Transverse colon (tissue), 4 donors: ENCODE measurements at regions not wholly inside any gene's neighbourhood (a gene's known extent, or its start where the extent isn't known, plus 50 kb on each side); places are given as distances from the start of the nearest gene placed in this dataset.

ENCODE experiments used
- DNase-seq: peaks from one replicate; pipeline ENCODE4 v3.0.0-alpha.2; 2019
- H3K27ac ChIP-seq, 4 donors: fragments of 200-600 bp; sonication (generic); 2 replicates each; pipeline ENCODE4 v1.5.1; 2016 to 2018; ENCODE audit warnings: inconsistent platforms in 4 of 4
- H3K27me3 ChIP-seq: fragments of 200-600 bp; sonication (generic); 2 replicates; pipeline ENCODE4 v1.5.1; 2017; ENCODE audit warnings: inconsistent platforms
- H3K36me3 ChIP-seq, 4 donors: fragments of 200-600 bp; sonication (generic); 2 replicates each; pipeline ENCODE4 v1.5.1; 2017 to 2019; ENCODE audit warnings: inconsistent platforms in 4 of 4
- H3K4me1 ChIP-seq, 4 donors: fragments of 200-600 bp; sonication (generic); 2 replicates each; pipeline ENCODE4 v1.5.1; 2017 to 2020; ENCODE audit warnings: inconsistent platforms in 4 of 4
- H3K4me3 ChIP-seq, 4 donors: fragments of 200-600 bp; sonication (generic); 1 replicate in 1 of 4; 2 replicates in 3 of 4; pipeline versions ENCODE4 v1.5.1 to v1.6.1; 2017 to 2019; ENCODE audit warnings: inconsistent platforms in 4 of 4
- H3K9me3 ChIP-seq, 2 donors: fragments of 200-600 bp; sonication (generic); 2 replicates each; pipeline ENCODE4 v1.5.1; 2017 to 2019; ENCODE audit warnings: inconsistent platforms in 2 of 2
- CTCF ChIP-seq, 5 experiments: fragments of 200-600 bp in 3 of 5; fragments of 450-650 bp in 2 of 5; sonication (generic) in 3 of 5; IDR thresholded peaks; 1 replicate in 2 of 5; 2 replicates in 3 of 5; pipeline ENCODE4 v1.5.1; 2016 to 2017; ENCODE audit warnings: antibody characterized with exemption in 5 of 5, inconsistent platforms in 3 of 5, mild to moderate bottlenecking in 2 of 5, moderate library complexity in 1 of 5
- EP300 ChIP-seq: sonication (generic); formaldehyde crosslinking; IDR thresholded peaks from one replicate; pipeline ENCODE4 v1.6.1; 2017; ENCODE audit warnings: antibody characterized with exemption, low read depth
- POLR2A ChIP-seq: fragments of 450-650 bp; IDR thresholded peaks from one replicate; pipeline ENCODE4 v1.6.1; 2016; ENCODE audit warnings: antibody characterized with exemption, mild to moderate bottlenecking, moderate library complexity
- POLR2AphosphoS5 ChIP-seq, 3 donors: sonication (generic); formaldehyde crosslinking; IDR thresholded peaks; one replicate each; pipeline ENCODE4 v1.6.1; 2016; ENCODE audit warnings: antibody characterized with exemption in 3 of 3
- WGBS, 2 donors: methylation state at CpG; one replicate each; pipeline ENCODE4 v1.1.5; 2018; ENCODE audit warnings: low coverage in 1 of 2; 5-methylcytosine and 5-hydroxymethylcytosine counted together
- in situ Hi-C, 4 donors: fragments of 200-750 bp; cut with MboI; loops; one replicate each; pipeline versions ENCODE4 v1.15.0 to v1.15.1; 2017; ENCODE audit warnings: low sequenced_read_pairs in 3 of 4, low pct_ligation_motif_present in 1 of 4, low pct_unique_long_range_greater_than_20kb in 1 of 4
- intact Hi-C: fragments of 100-400 bp; cut with DNase I; formaldehyde crosslinking; loops from one replicate; pipeline ENCODE4 v1.15.1; 2023; ENCODE audit warnings: low total_unique reads

GRCh38 chr5:124131466-124131865, 615.0 kb downstream of the ZNF608 start:
- no peak for DNase-seq
- no peak for TF ChIP-seq CTCF (IDR thresholded peaks at IDR 0.05)
- TF ChIP-seq EP300: no peak
- TF ChIP-seq POLR2AphosphoS5 (IDR thresholded peaks at IDR 0.05): no peak
- TF ChIP-seq POLR2A: no peak
- Histone ChIP-seq H3K4me1 (no peaks in the 10 kb centered on the region), H3K9me3 (no peaks in the 10 kb centered on the region), H3K27ac (no peak overlapping the region), H3K36me3 (no peaks in the 10 kb centered on the region), H3K4me3 (no peak overlapping the region), H3K27me3 (no peaks in the 10 kb centered on the region)
- intact Hi-C loops (no loop called here), in situ Hi-C loops (no loop called here)
- 89 to 95% methylated on average over 1 to 2 of the region's 2 CpGs for WGBS, 2 donors

- in situ Hi-C loops: no loop called here
- Histone ChIP-seq H3K4me3 (no peak overlapping the region), H3K9me3 (no peaks in the 10 kb centered on the region), H3K4me1 (no peaks in the 10 kb centered on the region), H3K36me3 (no peaks in the 10 kb centered on the region), H3K27me3 (no peaks in the 10 kb centered on the region), H3K27ac (no peak overlapping the region)
- no peak for DNase-seq
- 84 to 92% methylated on average over 6 of the region's 6 CpGs for WGBS, 2 donors
- TF ChIP-seq EP300 (no peak), POLR2AphosphoS5 (IDR thresholded peaks at IDR 0.05) (no peak)
- intact Hi-C loops: no loop called here
These were observed 615.6 kb downstream of the ZNF608 start for GRCh38 chr5:124130816-124131215.

GRCh38 chr5:124128867-124129266, 616.9 kb downstream of the CSNK1G3 start:
- no peak for TF ChIP-seq POLR2AphosphoS5 (IDR thresholded peaks at IDR 0.05)
- TF ChIP-seq CTCF (IDR thresholded peaks at IDR 0.05): no peak
- no peak for TF ChIP-seq POLR2A
- no peak for TF ChIP-seq EP300
- DNase-seq: no peak
- no peak overlapping the region for H3K4me3 ChIP-seq
- intact Hi-C loops (no loop called here), in situ Hi-C loops (no loop called here)
- H3K27me3 ChIP-seq: no peaks in the 10 kb centered on the region
- H3K9me3 ChIP-seq: no peaks in the 10 kb centered on the region
- 88% methylated on average over 3 of the region's 3 CpGs; no CpG with 5 or more reads in 1 of the 2 donors for WGBS, 2 donors
- H3K36me3 ChIP-seq: no peaks in the 10 kb centered on the region
- H3K27ac ChIP-seq: no peak overlapping the region
- H3K4me1 ChIP-seq: peaks cover 0 to 3% (median 0%) of the 10 kb centered on the region in 4 donors

- H3K4me1 ChIP-seq: peaks cover 0 to 3% (median 0%) of the 10 kb centered on the region in 4 donors
- H3K27ac ChIP-seq: no peak overlapping the region
- H3K9me3 ChIP-seq: no peaks in the 10 kb centered on the region
- intact Hi-C loops: no loop called here
- no peaks in the 10 kb centered on the region for H3K27me3 ChIP-seq
- no peak for TF ChIP-seq POLR2A
- TF ChIP-seq CTCF (IDR thresholded peaks at IDR 0.05): no peak
- no peak for TF ChIP-seq EP300
- TF ChIP-seq POLR2AphosphoS5 (IDR thresholded peaks at IDR 0.05): no peak
- no peak for DNase-seq
- in situ Hi-C loops: no loop called here
- H3K36me3 ChIP-seq: no peaks in the 10 kb centered on the region
- WGBS, 2 donors: 83 to 94% methylated on average over 4 to 5 of the region's 5 CpGs
- H3K4me3 ChIP-seq: no peak overlapping the region
These were observed 614.7 kb downstream of the CSNK1G3 start for GRCh38 chr5:124126504-124127217.
